Kidney (tissue), 13 donors: ENCODE measurements at regions not wholly inside any gene's neighbourhood (a gene's known extent, or its start where the extent isn't known, plus 50 kb on each side); places are given as distances from the start of the nearest gene placed in this dataset.

ENCODE experiments used
- DNase-seq, 5 donors: peaks; one replicate each; pipeline ENCODE4 v3.0.0-alpha.2; 2013 to 2020
- FAIRE-seq: peaks from 2 replicates; lab custom pipeline; 2012; peaks lifted over from hg19 to GRCh38; lab: Jason Lieb, UNC
- H3K27ac ChIP-seq, 2 donors: one replicate each; pipeline ENCODE4 v1.7.0; 2013; ENCODE audit warnings: low read depth in 2 of 2, low read length in 2 of 2, inconsistent platforms in 1 of 2
- H3K27me3 ChIP-seq: one replicate; pipeline ENCODE4 v1.7.1; 2013; ENCODE audit warnings: low read length, inconsistent platforms; ENCODE audit not compliant: control insufficient read depth, insufficient read depth
- H3K36me3 ChIP-seq, 3 donors: one replicate each; pipeline versions ENCODE4 v1.7.0 to v1.7.1; 2013; ENCODE audit warnings: low read length in 3 of 3, control low read depth in 1 of 3, inconsistent platforms in 1 of 3; ENCODE audit not compliant: insufficient read depth in 3 of 3, control insufficient read depth in 2 of 3
- H3K4me1 ChIP-seq, 3 donors: one replicate each; pipeline versions ENCODE4 v1.7.0 to v1.7.1; 2013; ENCODE audit warnings: low read length in 3 of 3, inconsistent platforms in 1 of 3, low read depth in 1 of 3; ENCODE audit not compliant: control insufficient read depth in 2 of 3, insufficient read depth in 2 of 3
- H3K4me3 ChIP-seq, 3 donors: one replicate each; pipeline versions ENCODE4 v1.7.0 to v1.8.1; 2013; ENCODE audit warnings: low read length in 3 of 3, control low read depth in 1 of 3, inconsistent platforms in 1 of 3
- H3K9ac ChIP-seq, 3 donors: one replicate each; pipeline versions ENCODE4 v1.7.0 to v1.7.1; 2013; ENCODE audit warnings: low read length in 3 of 3, control low read depth in 1 of 3, inconsistent platforms in 1 of 3
- H3K9me3 ChIP-seq, 3 donors: one replicate each; pipeline versions ENCODE4 v1.7.0 to v1.7.1; 2013; ENCODE audit warnings: low read length in 3 of 3, control low read depth in 1 of 3, inconsistent platforms in 1 of 3; ENCODE audit not compliant: control insufficient read depth in 2 of 3, insufficient read depth in 1 of 3
- intact Hi-C: fragments of 100-400 bp; cut with DNase I; formaldehyde crosslinking; loops from one replicate; pipeline ENCODE4 v1.11.1; 2022
- TF ChIP-seq, protein P1 (sequence below): IDR thresholded peaks from 3 replicates; pipeline ENCODE4 v1.5.1; 2012; ENCODE audit warnings: mild to moderate bottlenecking, moderate library complexity, borderline replicate concordance; ENCODE audit not compliant: insufficient read depth; ENCODE audit errors: extremely low read depth
- donor health status: control.
- donor health status: control.
- donor health status: control.
- donor health status: control.
- donor health status: control.
- donor health status: DM: yes; HTN: yes; CAD: no.
- donor health status: Normal renal cell carcinoma (clear cell type).

- no peak for FAIRE-seq
- DNase-seq = peak in 2 of 5 donors; percentile 82 to 84
- H3K4me3 ChIP-seq = no peak overlapping the region
- H3K36me3 ChIP-seq = no peaks in the 10 kb centered on the region
- H3K9me3 ChIP-seq = no peaks in the 10 kb centered on the region
- peaks cover 0 to 4% (median 0%) of the 10 kb centered on the region in 3 donors for H3K4me1 ChIP-seq
- no peaks in the 10 kb centered on the region for H3K27me3 ChIP-seq
- intact Hi-C loops = no loop called here
- TF ChIP-seq, protein P1, sequence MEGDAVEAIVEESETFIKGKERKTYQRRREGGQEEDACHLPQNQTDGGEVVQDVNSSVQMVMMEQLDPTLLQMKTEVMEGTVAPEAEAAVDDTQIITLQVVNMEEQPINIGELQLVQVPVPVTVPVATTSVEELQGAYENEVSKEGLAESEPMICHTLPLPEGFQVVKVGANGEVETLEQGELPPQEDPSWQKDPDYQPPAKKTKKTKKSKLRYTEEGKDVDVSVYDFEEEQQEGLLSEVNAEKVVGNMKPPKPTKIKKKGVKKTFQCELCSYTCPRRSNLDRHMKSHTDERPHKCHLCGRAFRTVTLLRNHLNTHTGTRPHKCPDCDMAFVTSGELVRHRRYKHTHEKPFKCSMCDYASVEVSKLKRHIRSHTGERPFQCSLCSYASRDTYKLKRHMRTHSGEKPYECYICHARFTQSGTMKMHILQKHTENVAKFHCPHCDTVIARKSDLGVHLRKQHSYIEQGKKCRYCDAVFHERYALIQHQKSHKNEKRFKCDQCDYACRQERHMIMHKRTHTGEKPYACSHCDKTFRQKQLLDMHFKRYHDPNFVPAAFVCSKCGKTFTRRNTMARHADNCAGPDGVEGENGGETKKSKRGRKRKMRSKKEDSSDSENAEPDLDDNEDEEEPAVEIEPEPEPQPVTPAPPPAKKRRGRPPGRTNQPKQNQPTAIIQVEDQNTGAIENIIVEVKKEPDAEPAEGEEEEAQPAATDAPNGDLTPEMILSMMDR = no peak
- peak overlapping the region in 1 of 2 donors; percentile 23 for H3K27ac ChIP-seq
- H3K9ac ChIP-seq = no peak overlapping the region
Observed at GRCh38 chr7:117963264-117964197, 90.3 kb upstream of the CTTNBP2 start.

DNA sequence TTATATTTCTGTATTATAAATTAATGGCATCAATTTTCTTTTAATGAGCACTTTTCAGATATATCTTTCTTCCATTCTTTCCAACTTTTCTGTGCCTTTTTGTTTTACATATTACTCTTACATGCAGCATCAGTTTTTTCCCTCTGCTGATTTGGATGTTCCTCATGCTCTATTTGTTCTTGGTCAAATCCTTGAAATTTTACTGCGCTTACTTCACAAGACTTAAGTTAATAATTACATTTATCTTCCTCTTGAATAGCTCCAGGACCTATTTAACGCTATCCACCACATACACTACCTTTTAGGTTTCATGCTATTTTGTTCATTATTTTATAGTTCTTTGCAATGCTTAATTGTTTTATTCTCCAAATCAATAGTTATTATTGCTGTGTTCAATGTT is 97.6 kb upstream of the CTTNBP2 start:
- no peaks in the 10 kb centered on the region for H3K27me3 ChIP-seq
- peaks cover 0 to 2% (median 0%) of the 10 kb centered on the region in 3 donors for H3K4me1 ChIP-seq
- TF ChIP-seq, protein P1 = no peak
- FAIRE-seq (no peak), DNase-seq (no peak)
- H3K9ac ChIP-seq = no peak overlapping the region
- no peaks in the 10 kb centered on the region for H3K9me3 ChIP-seq
- intact Hi-C loops = no loop called here
- H3K27ac ChIP-seq = no peak overlapping the region
- no peaks in the 10 kb centered on the region for H3K36me3 ChIP-seq
- no peak overlapping the region for H3K4me3 ChIP-seq

GRCh38 chr7:117971556-117972244 is 98.5 kb upstream of the CTTNBP2 start:
- FAIRE-seq = no peak
- no peak overlapping the region for H3K27ac ChIP-seq
- intact Hi-C loops = no loop called here
- no peaks in the 10 kb centered on the region for H3K36me3 ChIP-seq
- peaks cover 0 to 2% (median 0%) of the 10 kb centered on the region in 3 donors for H3K4me1 ChIP-seq
- H3K9ac ChIP-seq = no peak overlapping the region
- TF ChIP-seq, protein P1 = no peak
- DNase-seq = no peak
- H3K4me3 ChIP-seq = no peak overlapping the region
- no peaks in the 10 kb centered on the region for H3K9me3 ChIP-seq
- H3K27me3 ChIP-seq = no peaks in the 10 kb centered on the region
